BJ (cell line): ENCODE measurements at regions not wholly inside any gene's neighbourhood (a gene's known extent, or its start where the extent isn't known, plus 50 kb on each side); places are given as distances from the start of the nearest gene placed in this dataset.

Source experiments
- CTCF ChIA-PET: fragments of 350-600 bp; formaldehyde crosslinking; extraction: SDS; loops from one replicate; lab custom pipeline; 2021; ENCODE audit warnings: antibody characterized with exemption, inconsistent platforms; lab: Yijun Ruan, JAX
- POLR2A ChIA-PET: fragments of 300-600 bp; sonication (Branson Sonifier 250); formaldehyde crosslinking; extraction: SDS; loops from one replicate; lab custom pipeline; 2021; ENCODE audit warnings: antibody characterized with exemption; lab: Charles Lee
- DNase-seq: peaks from one replicate; pipeline ENCODE4 v3.0.0-alpha.2; 2011; ENCODE audit warnings: low read depth
- H3K27me3 ChIP-seq: 2 replicates; pipeline ENCODE4 v1.6.0; 2011; ENCODE audit warnings: low read length; ENCODE audit not compliant: control insufficient read depth, insufficient read depth
- H3K36me3 ChIP-seq: 2 replicates; pipeline ENCODE4 v1.5.1; 2011; ENCODE audit warnings: low read length; ENCODE audit not compliant: control insufficient read depth, insufficient read depth
- H3K4me3 ChIP-seq: 2 replicates; pipeline ENCODE4 v1.5.1; 2011; ENCODE audit warnings: low read depth, mild to moderate bottlenecking, control low read depth, low read length
- TF ChIP-seq, protein P1 (sequence below): IDR thresholded peaks from 2 replicates; pipeline ENCODE4 v1.5.1; 2011; ENCODE audit warnings: low read depth, mild to moderate bottlenecking, control low read depth, inconsistent platforms, low read length, moderate library complexity; ENCODE audit not compliant: insufficient read depth

DNA sequence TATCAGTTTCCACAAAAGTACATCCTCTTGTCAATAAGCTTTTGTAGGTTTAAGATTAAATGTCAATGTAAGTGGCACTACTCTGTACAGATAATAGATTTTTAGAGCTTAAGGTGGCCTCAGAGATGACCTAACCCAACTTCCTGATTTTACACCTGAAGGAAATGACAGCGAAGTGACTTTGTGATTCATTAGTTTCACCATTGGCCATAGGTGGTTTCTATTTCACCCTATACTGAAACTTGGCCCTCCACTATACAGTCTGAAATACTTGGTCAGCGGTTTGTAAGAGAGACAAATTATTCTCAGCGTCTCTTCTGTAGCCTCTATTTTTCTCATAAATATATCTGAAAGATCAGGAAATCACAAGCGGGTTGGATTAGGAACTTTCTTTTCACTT, 330.4 kb upstream of the FAM98A start:
- H3K27me3 ChIP-seq: no peaks in the 10 kb centered on the region
- no peak for DNase-seq
- H3K4me3 ChIP-seq: no peak overlapping the region
- ChIA-PET CTCF (interaction anchor here (0.6 kb wide), 1 partner anchor 25 kb away, joined by 3 read pairs; no protein-coding TSS in a partner anchor), POLR2A (no interaction called here)
- TF ChIP-seq, protein P1, sequence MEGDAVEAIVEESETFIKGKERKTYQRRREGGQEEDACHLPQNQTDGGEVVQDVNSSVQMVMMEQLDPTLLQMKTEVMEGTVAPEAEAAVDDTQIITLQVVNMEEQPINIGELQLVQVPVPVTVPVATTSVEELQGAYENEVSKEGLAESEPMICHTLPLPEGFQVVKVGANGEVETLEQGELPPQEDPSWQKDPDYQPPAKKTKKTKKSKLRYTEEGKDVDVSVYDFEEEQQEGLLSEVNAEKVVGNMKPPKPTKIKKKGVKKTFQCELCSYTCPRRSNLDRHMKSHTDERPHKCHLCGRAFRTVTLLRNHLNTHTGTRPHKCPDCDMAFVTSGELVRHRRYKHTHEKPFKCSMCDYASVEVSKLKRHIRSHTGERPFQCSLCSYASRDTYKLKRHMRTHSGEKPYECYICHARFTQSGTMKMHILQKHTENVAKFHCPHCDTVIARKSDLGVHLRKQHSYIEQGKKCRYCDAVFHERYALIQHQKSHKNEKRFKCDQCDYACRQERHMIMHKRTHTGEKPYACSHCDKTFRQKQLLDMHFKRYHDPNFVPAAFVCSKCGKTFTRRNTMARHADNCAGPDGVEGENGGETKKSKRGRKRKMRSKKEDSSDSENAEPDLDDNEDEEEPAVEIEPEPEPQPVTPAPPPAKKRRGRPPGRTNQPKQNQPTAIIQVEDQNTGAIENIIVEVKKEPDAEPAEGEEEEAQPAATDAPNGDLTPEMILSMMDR: no peak
- H3K36me3 ChIP-seq: no peaks in the 10 kb centered on the region

DNA sequence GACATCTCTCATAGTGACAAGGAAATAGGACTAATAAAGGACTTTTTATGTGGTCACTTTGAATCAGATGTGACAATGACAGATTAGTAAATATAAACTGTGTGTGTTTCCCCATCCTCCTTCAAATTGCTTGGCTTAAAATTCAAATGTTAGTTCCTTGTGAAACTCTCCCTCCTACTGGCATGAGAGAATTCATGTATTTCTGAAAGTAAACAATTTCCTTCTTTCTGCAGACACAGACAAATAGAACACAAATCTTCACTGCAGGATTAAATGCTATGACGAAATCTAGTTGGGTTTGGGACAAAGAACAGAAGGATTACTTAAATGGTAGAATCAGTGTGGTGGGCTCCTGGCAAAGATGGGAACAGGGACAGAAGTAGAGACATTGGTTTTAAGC, 328.7 kb upstream of the FAM98A start:
- POLR2A ChIA-PET: no interaction called here
- no peak overlapping the region for H3K4me3 ChIP-seq
- no peaks in the 10 kb centered on the region for H3K36me3 ChIP-seq
- no peaks in the 10 kb centered on the region for H3K27me3 ChIP-seq
- CTCF ChIA-PET: no interaction called here
- no peak for DNase-seq
- TF ChIP-seq, protein P1: no peak

GRCh38 chr2:33925311-33925710, 326.2 kb upstream of the FAM98A start:
- DNase-seq: no peak
- Histone ChIP-seq H3K36me3 (no peaks in the 10 kb centered on the region), H3K4me3 (no peak overlapping the region), H3K27me3 (no peaks in the 10 kb centered on the region)
- TF ChIP-seq, protein P1: no peak
- CTCF ChIA-PET: no interaction called here
- POLR2A ChIA-PET: no interaction called here

- ChIA-PET CTCF (no interaction called here), POLR2A (no interaction called here)
- Histone ChIP-seq H3K27me3 (no peaks in the 10 kb centered on the region), H3K36me3 (no peaks in the 10 kb centered on the region), H3K4me3 (no peak overlapping the region)
- TF ChIP-seq, protein P1: no peak
- no peak for DNase-seq
Observed at GRCh38 chr2:33924586-33925169, 325.6 kb upstream of the FAM98A start.

- CTCF ChIA-PET: interaction anchor here (0.9 kb wide), 1 partner anchor 13 kb away, joined by 3 read pairs; no protein-coding TSS in a partner anchor
- Histone ChIP-seq H3K36me3 (no peaks in the 10 kb centered on the region), H3K27me3 (no peaks in the 10 kb centered on the region), H3K4me3 (no peak overlapping the region)
- TF ChIP-seq, protein P1: no peak
- DNase-seq: no peak
- POLR2A ChIA-PET: no interaction called here
Observed at GRCh38 chr2:33917252-33917651, 318.2 kb upstream of the FAM98A start.
